Eye (tissue), 1 donor: ENCODE measurements at regions not wholly inside any gene's neighbourhood (a gene's known extent, or its start where the extent isn't known, plus 50 kb on each side); places are given as distances from the start of the nearest gene placed in this dataset.
A peak's percentile ranks its signal among the peaks of the same experiment; 100 is the strongest.

Source experiments
- DNase-seq: peaks from one replicate; pipeline ENCODE4 v3.0.0-alpha.2; 2015

DNA sequence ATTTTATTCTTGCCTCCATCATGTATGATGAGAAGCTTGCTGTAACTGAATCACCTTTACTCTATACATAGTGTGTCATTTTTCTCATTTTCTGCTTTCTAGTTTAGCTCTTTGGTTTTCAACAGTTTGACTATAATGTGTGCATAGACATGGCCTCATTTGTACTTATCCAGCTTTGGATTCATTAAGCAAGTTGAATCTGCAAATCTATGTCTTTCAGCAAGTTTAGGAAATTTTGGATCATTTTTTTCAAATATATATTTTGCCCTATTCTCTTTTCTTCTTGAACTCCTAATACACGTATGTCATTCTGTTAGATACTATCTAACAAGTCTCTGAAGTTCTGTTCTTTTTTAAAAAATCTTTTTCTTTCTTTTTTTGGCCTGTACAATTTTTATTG is 57.8 kb downstream of the PRLHR start:
- DNase-seq: no peak

DNA sequence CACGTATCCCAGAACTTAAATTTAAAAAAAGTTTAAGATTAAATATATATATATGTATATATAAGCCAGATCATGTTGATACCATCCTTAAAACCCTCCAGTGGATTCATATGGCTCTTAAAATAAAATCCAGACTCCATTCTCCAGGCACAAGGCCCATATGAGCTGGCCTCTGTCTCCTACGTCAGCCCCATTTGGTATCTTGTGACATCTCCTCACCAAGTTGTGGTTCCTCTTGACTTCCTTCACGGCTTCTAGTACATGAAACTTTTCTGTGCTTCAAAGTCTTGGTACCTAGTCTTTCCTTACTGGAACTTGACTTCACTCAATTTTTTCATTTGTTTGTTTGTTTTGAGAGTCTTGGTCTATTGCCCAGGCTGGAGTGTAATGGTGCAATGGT is 61.3 kb downstream of the PRLHR start:
- DNase-seq: no peak

DNA sequence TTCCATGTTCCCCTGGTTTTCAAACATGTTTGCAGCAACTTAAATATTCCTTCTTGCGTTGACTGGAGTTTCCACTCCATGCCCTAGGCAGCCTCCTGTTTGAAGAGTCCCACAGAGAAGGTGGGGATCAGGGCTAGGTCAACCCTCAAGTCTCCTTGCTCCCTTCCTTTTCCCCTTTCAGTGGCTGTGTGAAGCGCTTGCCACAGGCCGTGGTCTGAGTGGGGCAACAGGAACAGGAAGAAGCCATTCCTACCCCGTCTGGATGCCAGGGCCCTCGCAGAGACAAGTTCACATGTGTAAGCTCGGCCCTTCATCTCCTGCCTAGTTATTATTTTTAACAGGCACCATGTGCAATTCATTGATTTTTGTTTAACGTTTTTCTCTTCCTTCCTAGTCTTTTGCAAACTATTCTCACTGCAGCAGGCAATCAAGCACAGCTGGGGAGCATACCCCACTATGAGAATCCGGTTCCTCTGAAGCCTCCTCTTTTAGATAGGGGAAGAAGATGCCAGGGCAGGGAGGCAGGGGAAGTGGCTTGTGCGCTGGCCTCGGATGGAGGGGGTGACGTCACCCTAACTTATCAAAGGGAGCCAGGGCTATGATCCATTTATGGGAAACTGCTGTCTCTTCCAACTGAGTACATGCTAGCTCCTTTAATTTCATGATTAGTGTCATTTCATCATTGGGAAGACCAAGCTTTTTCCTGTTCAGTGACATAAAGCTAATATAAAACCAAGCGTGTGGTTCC is 64.2 kb downstream of the PRLHR start:
- DNase-seq: peak; percentile 16

DNA sequence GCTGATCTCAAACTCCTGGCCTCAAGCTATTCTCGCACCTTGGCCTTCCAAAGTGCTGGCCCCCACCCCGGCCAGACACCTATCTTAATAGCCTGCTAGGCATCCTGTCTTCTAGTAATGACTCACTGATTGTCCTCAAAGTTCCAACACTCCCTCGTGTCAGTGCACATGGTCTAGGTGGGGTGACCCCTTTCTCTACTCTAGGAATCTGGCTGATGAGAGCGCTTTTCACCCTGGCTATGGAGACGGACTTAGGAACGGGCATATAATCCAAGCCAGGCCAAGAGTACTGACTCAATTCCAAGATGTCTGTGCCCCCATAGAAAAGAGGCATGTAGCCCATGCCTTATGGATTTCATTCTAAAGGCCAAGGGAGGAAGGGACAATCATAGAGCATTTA is 67.0 kb downstream of the PRLHR start:
- no peak for DNase-seq

DNA sequence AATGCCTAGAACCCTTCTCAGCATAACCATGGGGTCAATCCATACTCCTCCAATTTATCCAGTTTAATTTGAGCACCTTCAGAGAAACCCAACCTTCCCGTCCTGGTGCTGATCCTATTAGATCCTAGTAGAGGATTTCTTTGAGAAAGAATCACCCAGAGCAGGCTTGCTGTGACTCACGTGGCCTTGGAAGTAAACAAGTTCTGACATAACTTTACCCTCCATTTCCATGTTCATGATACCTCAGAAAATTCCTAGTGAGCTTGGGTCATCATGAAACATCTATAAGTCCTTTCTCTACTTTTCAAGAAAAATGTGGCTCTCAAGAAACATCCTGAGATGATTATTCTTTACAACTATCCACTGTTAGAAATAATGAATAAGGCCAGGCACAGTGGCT is 71.7 kb downstream of the PRLHR start:
- no peak for DNase-seq

DNA sequence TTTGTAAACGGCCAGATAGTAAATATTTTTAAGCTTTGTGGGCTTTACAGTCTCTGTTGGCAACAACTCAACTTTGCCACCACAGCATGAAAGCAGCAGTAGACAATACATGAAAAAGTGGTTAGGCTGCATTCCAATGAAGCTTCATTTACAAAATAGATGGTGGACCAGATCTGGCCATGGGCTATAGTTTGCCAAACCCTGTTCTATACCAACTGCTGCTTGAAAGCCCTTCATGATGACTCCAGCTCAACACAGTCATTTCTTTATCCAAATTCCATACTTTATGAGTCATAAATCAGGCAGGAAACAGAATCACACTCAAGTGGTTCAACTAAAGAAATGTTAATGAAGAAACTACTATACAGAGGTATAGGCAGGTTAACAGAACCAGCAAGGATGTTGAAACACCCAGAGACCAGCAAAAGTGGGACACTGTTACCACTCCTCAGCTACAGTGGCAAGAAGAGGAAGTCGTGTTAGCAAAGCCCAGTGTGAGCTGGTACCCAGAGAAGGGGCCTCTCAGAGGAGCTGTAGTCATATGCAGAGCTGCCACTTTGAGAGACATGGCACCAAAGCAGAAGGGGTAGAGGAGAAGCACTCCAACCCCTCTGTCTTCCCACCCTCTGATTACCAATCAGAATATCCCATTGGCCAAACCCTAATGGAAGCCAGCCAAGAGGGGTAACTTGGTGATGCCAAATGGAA is 72.5 kb downstream of the PRLHR start:
- DNase-seq: no peak

DNA sequence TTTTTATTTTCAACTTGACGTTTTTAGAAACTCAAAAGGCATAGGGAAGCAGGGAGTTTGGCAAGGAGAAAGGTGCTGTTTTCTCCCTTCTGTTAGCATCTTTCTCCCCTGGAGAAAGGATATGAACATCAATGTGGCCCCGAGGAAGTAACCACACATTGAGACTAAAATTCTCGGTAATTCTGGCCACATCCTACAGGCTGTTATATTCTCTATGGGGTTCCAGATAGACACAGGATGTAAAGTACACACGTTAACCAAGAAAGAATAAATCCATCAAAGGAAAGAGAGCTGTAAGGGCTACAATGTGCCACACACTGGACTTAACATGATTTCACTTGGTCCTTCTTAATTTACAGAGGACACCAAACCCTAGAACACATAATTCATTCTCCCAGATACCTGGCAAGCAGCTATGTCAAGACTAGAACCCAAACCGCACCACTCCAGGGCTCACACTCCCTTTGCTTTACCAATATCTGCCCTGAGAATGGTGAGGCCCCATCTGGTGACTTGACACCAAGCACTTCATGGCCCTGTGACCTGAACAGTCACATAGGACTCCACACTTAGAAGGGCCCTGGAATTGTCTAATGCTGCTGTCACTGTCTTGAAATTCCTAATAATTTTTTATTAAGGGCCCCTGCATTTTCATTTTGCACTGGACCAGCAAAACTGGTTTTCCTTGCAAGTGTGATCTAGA is 73.9 kb downstream of the PRLHR start:
- no peak for DNase-seq

DNA sequence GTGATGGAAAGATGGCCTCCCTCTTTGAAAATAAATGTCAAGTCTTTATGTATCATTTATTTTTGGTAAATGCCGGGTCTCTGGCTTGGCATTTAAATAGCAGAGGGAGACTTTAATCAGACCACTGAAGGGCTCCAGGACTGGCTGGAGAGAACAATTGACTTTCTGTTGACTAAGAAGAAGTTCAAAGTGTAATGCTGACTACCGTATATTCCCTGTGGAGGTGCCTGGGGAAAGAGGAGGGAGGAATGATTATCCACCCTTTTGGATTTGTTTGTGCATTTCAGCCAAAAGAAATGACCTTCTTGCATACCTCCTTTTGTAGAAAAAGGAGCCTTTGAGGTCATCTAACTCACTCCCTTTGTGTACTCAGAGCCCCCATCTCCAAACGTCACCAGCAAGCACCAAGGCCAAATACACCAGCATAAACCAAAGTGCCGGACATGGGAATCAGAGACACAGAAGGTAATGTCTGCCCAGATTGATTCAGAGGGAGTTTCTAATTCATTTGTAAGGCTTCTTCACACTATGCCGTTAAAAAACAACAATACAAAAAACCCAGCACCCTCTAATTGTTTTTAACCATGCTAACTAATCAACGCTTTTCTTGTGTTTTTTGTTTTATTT is 75.2 kb downstream of the PRLHR start:
- no peak for DNase-seq

DNA sequence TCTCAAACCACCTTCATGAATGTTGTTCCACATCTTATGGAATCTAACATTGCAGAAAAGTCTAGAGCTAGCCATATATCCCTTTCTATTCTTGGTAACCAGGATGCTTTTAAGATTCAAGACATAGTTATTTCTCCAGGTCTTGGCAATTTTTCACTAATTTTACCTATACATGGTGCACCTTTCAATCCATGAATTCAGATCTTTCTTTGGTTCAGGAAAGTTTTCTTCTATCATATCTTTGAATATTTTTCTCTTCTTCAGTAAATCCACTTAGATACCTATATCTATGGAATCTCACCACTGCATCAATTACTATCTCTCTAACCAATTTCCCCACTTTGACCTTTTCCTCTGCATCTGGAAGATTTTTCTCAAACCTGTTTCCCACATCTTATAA is 77.4 kb downstream of the PRLHR start:
- no peak for DNase-seq

DNA sequence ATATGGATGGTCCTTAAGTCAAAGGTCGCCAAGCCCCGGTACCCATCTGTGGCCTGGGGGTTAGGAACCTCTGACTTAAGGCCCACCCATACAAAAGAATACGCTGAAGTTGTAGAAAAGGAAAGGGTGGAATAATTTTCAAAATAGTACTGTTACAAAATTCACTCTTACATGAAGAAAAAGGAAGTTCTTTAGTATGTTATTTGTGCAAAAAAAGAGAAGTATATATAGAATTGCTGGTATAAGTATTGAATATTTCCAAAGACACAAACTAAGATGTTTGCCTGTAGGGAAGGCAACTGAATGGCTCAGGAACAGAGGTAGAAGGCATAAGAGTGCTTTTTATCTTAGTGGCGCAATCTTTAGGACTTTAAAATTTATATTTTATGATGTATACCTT is 78.7 kb downstream of the PRLHR start:
- DNase-seq: no peak

DNA sequence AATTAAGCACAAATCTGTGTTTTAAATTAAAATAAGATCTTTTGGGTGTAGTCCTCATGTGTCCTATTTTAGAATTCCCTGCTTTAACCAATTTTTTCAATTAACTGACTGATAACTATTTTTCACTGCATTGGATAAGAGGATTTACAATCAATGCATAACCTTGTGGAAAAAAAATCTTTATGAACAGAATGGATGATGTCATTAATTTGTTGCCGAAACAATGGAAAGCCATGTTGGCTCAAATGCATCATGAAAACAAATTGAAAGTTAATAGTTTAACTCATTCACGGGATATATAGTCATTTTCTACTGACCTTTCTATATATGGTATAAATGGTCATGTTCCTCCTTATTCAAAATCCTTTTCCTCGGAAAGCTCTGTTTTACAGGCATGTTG is 82.3 kb downstream of the PRLHR start:
- DNase-seq: no peak

DNA sequence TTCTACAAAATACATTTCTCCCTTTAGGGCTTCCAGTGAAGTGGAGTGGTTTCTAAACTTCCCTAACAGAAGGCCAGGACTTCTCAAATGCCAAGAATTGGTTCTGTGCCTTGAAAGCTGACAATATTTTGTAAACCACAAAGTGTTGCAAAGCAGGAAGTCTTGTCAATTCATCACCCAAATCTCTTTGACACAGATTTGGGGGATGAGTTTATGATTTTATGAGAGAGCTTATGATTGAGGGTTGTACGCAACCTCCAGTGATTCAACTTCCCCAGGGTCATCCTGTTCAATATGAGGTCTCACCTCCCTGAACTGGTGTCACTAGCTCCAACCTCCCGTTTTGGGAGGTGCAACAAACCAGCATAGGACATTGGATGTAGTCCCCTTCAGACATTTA is 83.7 kb downstream of the PRLHR start:
- no peak for DNase-seq

DNA sequence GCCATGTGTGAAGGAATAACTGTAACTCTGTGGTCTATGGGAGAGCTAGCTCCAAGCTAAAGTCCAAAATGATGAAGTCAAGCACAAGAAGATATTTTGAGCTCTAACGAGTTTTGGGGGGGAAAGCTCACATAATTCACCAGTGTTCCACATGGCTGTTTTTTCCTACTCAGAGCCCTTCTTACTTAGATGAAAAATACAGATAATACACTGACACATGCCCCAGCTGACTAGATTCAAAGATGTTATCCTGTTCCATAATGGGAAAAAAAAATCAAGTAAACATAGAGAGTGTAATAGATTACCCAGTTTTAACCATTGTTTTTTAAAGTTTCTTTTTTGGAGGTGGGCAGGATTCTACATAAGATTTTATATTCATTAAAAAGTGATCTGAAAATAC is 86.6 kb downstream of the PRLHR start:
- DNase-seq: no peak

DNA sequence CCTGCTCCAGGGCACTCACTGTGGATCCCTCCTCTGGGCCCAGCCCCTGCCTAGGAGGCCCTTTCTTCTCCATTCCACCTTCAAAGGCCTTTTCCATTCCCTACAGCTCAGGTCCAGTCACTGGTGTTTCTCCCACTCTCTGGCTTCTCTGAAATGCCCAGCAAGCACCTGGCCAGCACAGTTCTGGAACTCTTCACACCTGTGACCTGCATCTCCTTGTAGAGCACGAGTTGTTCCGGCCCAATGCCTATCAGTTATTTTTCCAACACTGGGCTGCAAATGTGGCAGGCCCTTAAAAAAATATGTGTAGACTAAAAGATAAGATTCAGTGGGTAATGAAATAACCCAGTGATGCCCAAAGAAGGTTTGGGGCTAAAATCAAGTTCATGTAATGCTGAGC is 87.1 kb downstream of the PRLHR start:
- no peak for DNase-seq

DNA sequence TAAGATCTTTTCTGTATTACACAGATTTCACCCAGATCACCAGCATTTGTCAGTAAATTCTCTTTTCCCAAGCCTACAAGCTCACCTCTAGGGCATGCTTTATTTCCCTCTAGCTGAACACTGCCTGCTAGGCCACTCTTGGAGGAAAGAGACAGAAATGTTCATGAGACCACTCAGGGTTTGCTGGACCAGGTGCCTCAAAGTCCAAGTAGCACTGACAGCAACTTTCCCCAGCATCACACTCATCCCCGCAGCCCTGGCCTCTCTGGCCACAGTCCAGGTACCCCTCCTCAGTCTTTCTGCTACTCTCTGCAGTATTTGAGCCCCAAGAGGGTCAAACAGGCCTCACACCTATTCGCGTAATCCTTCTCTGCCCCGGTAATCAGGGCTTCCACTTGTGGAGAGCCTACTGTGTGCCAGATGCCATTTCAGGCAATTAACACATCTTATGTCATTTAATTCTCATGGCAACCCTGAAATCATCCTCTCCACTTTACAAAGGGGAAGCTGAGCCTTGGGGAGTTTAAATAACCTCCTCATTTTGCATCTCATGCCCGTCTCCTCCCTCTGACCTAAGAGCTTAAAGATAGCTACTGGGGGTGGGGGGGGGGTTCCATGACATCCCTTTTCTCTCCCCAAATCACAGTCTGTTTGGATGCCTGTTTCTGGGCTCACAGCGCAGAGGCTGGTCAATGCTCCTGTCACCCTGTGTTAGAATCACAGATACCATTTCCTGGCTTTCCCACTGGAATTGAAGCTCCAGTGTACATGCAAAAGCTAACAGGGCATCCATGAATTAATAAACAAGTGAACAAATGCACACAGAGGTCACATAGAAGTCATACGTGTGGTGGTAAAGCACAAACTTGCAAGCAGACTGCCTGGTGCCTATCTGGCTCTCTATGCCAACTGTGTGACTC is 88.5 kb downstream of the PRLHR start:
- DNase-seq: peak; percentile 88

DNA sequence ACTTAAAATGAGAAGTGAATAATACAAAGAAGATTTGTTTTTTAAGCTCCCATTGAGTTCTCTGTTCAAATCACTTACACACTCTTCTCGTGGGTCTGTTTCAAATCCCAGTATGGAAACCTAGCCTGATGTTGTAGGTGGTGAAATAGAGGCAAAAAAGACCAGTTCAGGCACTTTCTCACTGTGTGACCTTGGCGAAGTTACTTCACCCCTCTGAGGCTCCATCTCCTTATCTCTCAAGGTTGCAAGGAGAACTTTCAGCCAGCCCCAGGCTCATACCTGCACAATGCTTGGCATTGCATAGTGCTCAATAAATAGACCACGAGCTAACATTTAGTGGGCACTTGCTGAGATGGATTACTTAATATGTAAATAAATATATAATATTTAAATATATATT is 90.1 kb downstream of the PRLHR start:
- DNase-seq: no peak

DNA sequence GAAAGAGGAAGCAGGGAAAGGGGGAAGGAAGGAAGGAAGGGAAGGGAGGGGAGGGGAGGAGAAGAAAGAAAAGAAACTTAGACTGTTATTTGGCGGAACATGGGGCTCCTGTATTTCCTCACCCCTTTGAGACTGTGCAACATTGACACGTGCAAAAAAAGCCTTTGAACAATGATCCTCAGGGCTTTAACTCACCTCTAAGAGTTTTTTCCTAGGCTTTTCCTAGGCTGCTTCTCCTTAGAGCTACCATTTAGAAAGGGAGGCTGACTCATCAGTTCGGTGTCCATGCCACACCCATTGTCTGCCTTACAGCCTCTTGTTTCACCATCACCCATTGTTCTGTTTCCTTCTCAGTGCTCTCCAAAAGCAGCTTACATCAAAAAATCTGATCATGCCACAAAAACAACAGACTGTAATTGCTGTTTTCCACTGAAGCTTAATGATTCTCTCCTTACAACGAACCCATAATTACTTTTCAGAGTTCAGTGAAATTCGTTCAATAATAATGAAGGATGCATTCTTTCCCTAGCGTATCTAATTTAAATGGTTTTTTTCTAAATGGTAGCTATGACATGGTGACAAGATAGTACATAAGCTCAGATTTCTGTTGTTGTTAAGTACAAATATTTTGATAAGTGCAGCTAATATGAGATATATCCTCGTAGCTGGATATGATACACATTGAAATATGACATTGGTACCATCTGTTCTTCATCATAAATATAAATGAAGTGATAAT is 90.8 kb downstream of the PRLHR start:
- peak; percentile 12 for DNase-seq

DNA sequence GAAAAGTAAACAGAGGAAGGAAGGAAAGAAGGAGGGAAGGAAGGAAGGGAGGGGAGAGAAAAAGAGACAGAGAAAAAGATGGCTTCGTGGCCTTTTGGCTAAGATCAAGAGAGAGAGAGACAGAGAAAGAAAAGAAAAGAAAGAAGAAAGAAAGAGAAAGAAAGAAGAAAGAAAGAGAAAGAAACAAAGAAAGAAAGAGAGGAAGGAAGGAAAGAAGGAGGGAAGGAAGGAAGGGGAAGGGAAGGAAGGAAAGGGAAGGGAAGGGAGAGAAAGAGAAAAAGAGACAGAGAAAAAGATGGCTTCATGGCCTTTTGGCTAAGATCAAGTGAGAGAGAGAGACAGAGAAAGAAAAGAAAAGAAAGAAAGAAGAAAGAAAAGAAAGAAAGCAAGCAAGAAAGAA is 91.4 kb downstream of the PRLHR start:
- no peak for DNase-seq

DNA sequence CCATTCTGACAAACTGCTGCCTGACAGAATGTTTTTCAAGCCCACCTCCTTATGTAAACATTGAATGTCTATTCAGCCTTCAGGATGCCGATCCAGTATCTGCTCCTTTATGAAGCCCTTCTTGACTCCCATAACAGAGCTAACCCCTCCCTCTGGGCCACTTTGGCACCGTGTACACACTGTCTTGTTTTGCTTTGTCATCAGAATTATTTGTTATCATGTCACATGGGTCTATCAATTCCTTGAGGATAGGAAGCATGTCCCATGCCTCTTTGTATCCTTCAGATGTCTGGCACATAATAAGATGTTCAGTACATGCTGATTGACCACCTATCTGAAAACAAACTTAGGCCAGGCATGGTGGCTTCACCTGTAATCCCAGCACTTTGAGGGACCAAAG is 92.3 kb downstream of the PRLHR start:
- DNase-seq: no peak

DNA sequence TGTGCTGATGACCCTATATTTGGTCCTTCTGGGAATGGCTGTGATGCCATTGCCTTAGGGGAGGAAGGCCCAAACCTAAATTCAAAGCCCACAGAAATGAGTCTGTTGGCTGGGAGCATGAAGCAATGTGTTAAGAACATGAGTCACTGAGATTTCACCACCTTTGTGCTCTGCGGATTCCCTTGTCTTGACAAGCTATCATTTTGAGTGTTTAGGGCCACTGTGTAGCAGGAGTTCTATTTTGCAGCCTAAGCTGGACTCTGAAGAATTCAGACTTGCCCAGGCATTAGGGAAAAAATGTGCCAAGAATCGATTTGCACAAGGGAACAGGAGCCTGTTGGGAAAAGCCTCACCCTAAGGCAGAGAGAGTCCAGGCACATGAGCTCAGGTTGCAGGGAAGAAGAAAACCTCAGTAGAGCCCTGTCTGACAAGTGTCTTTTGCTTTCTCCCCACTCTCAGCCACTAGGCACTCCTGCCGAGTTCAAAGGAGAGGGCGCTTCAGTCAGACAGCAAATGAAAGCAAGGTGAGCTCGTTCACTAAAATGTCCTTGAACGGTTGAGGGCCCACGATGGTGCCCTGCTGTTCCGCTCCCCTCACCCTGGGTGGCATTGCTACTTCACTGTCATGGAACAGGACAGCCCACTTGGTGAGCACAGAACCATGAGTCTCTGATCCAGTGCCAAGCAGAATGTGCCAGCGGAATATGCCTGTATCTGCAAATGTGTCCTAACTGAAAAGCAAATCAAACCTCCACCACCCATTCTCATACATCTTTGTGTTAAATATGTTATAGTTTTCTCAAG is 93.6 kb downstream of the PRLHR start:
- no peak for DNase-seq

DNA sequence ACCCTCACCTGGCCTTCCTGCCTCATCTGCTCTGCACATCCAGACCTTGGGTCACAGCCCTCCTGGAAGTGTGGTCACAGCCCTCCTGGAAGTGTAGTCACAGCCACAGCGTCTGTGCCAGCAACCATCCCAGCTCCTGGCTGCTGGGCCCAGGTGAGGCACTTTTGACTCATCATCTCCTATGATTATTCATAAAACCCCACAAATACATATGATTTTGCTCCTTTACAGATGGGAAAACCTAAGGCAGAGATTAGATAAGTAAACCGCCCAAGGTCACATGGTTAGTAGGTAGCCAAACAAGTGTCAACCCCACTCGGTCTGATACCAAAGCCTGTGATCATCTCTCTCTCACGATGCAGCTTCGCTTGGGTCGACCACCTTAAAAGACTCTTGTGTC is 94.3 kb downstream of the PRLHR start:
- no peak for DNase-seq
